Fibroblast of mammary gland (primary cell): ENCODE measurements at regions not wholly inside any gene's neighbourhood (a gene's known extent, or its start where the extent isn't known, plus 50 kb on each side); places are given as distances from the start of the nearest gene placed in this dataset.

ENCODE experiments used
- DNase-seq: peaks from one replicate; pipeline ENCODE4 v3.0.0-alpha.2; 2010; ENCODE audit warnings: low read depth
- H3K4me3 ChIP-seq: 2 replicates; pipeline ENCODE4 v1.5.1; 2011; ENCODE audit warnings: low read depth, mild to moderate bottlenecking, low read length, moderate library complexity; ENCODE audit not compliant: control insufficient read depth
- TF ChIP-seq, protein P1 (sequence below): conservative IDR thresholded peaks from 2 replicates; pipeline ENCODE4 v1.5.1; 2011; ENCODE audit warnings: low read depth, low read length, inconsistent platforms; ENCODE audit not compliant: control insufficient read depth, insufficient read depth

DNA sequence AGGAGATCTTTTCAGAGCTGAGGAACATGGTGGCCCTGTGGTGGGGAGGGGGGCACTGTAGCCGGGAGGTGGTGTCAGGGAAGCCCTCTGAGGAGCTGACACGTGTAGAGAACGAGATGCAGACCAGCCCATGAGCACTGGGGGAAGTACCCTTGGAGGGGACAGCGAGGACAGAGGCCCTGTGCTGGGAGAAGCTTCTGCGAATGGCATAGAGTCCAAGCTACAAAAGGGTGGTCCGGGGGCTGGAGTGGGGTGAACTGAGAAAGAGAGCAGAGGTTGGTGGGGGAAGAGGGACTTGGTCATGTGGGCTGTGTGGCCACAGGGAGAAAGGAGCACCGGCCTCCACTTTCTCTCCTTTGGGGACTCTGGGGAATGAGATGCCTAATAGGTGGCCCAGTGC lies 270.8 kb downstream of the CBLN1 start:
- TF ChIP-seq, protein P1, sequence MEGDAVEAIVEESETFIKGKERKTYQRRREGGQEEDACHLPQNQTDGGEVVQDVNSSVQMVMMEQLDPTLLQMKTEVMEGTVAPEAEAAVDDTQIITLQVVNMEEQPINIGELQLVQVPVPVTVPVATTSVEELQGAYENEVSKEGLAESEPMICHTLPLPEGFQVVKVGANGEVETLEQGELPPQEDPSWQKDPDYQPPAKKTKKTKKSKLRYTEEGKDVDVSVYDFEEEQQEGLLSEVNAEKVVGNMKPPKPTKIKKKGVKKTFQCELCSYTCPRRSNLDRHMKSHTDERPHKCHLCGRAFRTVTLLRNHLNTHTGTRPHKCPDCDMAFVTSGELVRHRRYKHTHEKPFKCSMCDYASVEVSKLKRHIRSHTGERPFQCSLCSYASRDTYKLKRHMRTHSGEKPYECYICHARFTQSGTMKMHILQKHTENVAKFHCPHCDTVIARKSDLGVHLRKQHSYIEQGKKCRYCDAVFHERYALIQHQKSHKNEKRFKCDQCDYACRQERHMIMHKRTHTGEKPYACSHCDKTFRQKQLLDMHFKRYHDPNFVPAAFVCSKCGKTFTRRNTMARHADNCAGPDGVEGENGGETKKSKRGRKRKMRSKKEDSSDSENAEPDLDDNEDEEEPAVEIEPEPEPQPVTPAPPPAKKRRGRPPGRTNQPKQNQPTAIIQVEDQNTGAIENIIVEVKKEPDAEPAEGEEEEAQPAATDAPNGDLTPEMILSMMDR, result no peak
- H3K4me3 ChIP-seq, result no peak overlapping the region
- no peak for DNase-seq

DNA sequence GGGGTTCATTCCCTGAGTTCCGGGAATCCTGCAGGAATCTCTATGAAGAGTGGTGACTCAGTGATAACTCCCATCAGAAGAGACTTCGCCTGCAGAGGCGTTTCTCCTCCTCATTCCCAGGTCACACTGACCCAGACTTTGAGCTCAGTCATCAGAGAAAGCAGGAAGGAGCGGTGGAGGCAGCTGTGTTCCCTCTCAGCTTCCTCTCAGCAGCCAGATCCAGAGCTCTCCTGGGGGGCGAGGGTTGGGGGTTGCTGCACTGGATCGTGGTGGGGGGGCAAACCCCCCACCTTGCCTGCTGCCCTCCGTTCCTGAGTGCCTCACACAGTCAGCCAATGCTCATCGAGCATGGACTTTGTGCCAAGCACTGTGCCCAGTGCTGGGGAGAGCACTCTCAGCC lies 271.2 kb downstream of the CBLN1 start:
- no peak overlapping the region for H3K4me3 ChIP-seq
- DNase-seq, result peak; percentile 74
- TF ChIP-seq, protein P1, result no peak

DNA sequence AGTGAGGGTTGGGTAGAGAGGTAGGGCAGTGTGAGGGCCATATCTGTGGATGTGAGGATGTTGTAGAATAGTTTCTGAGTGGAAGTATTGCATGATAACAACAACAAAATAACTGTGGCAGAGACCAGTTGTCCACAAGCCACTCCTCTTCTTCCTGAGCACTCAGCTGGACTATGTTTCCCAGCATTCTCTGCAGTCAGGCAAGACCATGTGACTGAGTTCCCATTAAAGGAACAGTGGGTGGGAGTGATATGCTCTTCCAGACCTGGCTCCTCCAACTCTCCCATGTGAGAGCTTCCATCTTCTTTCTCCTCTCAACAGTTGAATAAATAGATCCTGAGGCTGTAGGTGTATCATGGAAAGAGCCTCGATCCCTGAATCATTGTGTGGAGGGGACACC lies 272.4 kb downstream of the CBLN1 start:
- no peak for DNase-seq
- TF ChIP-seq, protein P1, result no peak
- no peak overlapping the region for H3K4me3 ChIP-seq

DNA sequence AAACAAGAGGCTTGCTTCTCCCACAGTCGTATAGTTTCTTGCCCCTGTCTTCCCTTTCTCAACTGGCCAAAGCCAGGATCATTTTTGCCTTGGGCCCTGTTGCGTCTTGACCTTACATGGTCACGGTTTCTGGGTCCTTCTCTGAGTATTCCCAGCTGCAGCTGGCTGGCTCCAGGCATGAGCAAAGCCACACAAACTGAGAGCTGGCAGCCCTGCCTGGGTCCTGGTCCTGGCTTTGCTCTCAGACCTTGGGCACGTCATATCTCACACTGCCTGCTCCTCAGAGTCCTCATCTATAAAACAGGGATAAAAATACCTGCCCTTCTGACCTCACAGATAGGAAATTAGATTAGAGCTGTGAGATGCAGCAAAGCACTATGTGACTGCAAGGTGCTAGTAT lies 277.6 kb downstream of the CBLN1 start:
- TF ChIP-seq, protein P1, result no peak
- DNase-seq, result no peak
- no peak overlapping the region for H3K4me3 ChIP-seq

DNA sequence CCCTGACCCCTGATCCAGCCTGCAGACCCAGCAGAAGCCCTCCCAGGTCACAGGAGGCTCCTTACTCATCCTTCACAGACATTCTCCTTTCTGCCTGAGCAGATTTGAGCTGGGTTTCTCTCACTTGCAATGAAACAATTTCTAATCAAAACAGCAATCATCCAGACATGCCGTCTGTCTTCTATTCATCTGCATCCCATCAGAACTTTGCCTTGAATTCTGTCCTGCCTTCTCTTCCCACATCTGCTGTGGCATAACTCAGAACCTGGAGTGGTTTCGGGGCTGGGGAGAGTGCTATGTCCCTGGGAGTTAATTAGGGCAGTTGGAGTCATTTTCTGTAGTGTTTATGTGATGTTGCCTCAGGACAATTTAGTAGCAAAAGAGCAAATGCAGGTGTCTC lies 278.6 kb downstream of the CBLN1 start:
- DNase-seq, result no peak
- TF ChIP-seq, protein P1, result no peak
- no peak overlapping the region for H3K4me3 ChIP-seq

DNA sequence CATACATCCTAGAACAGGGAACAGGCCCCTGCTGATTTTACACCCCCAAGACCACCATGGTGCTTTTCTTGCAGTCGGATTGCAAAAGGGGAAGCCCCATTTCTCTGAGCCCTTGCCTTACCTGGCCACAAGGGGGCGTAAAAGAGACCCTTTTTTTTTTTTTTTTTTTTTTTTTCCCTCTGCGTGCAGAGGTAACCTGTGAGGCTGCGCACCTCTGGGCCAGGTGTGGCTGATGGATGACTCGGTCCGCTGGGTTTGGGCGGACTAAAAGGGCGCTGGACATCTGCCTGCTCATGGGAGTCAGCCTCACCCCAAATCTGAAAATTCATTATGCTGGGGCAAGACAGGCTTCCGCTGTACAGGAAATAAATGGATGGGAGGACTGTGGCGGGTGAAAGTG lies 281.0 kb downstream of the CBLN1 start:
- no peak overlapping the region for H3K4me3 ChIP-seq
- no peak for DNase-seq
- TF ChIP-seq, protein P1, result peak; percentile 53

DNA sequence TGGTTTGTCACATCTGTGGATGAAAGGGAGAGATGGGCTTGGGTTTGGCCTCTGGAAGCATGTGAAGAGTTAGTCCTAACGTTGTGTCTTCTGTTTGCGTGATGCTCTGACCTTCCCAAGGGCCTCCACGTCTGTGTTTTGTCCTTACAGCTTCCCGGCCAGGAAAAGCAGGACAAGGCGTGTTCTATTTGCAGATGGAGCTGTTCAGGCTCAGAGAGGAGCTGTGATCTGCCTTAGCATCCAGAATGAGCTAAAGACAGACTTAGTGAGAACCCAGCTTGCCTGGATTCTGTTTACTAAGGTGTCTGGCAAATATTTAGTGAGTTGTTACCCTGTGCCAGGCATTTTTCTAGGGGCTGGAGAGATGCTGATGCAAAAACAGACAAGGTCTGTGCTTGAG lies 282.1 kb downstream of the CBLN1 start:
- DNase-seq, result no peak
- no peak overlapping the region for H3K4me3 ChIP-seq
- TF ChIP-seq, protein P1, result no peak
